ENCODE measurements at regions not wholly inside any gene's neighbourhood (a gene's known extent, or its start where the extent isn't known, plus 50 kb on each side); places are given as distances from the start of the nearest gene placed in this dataset.

DNA sequence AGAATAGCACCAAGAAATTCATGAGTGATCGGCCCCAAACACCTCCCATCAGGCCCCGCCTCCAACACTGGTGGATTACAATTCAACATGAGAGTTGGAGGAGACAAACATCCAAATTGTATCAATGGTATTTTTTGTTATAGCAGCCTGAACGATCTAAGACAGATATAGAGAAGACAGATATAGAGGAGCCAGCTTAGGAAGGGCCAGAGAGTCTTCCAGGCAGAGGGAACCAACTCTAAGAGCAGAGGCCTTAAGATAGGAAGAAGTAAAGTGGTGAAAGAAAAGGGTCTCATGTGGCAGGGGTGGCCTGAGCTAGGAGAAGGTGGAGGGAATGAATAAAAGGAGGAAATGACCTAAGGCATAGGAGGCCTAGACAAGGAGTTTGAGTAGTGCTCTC lies 158.8 kb upstream of the TBL1XR1 start:
- TF ChIP-seq CTCF (IDR thresholded peaks at IDR 0.05) (no peak), POLR2A (IDR thresholded peaks at IDR 0.05) (no peak)

All from adrenal gland (tissue), 5 donors.